PFSK-1 (cell line): ENCODE measurements at regions not wholly inside any gene's neighbourhood (a gene's known extent, or its start where the extent isn't known, plus 50 kb on each side); places are given as distances from the start of the nearest gene placed in this dataset.

Experiments used
- FOXP2 ChIP-seq: optimal IDR thresholded peaks from 2 replicates; pipeline ENCODE3; 2011; ENCODE audit warnings: borderline replicate concordance, control low read depth, inconsistent platforms; ENCODE audit not compliant: insufficient read depth; ENCODE audit errors: extremely low read length, extremely low read depth
- POLR2AphosphoS5 ChIP-seq: IDR thresholded peaks from 2 replicates; pipeline ENCODE4 v1.6.1; 2012; ENCODE audit warnings: low read depth, mild to moderate bottlenecking, control low read depth, low read length, moderate library complexity
- REST ChIP-seq, 2 experiments: IDR thresholded peaks; 2 replicates each; pipeline versions ENCODE4 v1.6.1 to v1.8.0; 2011 to 2012; ENCODE audit warnings: low read depth in 2 of 2, low read length in 2 of 2, control low read depth in 1 of 2, inconsistent platforms in 1 of 2, mild to moderate bottlenecking in 1 of 2, moderate library complexity in 1 of 2; ENCODE audit not compliant: insufficient read depth in 1 of 2
- SIN3A ChIP-seq: IDR thresholded peaks from 2 replicates; pipeline ENCODE4 v1.6.1; 2012; ENCODE audit warnings: mild to moderate bottlenecking, low read length, moderate library complexity, borderline replicate concordance; ENCODE audit not compliant: insufficient read depth
- TAF1 ChIP-seq: IDR thresholded peaks from 2 replicates; pipeline ENCODE4 v1.6.1; 2012; ENCODE audit warnings: low read length, control low read depth, borderline replicate concordance; ENCODE audit not compliant: insufficient read depth

GRCh38 chr6:147839708-147840610 lies 331.5 kb downstream of the SAMD5 start:
- TF ChIP-seq FOXP2 (no peak), SIN3A (no peak), POLR2AphosphoS5 (no peak)

GRCh38 chr6:147841547-147842148 lies 333.2 kb downstream of the SAMD5 start:
- TF ChIP-seq REST (IDR thresholded peaks at IDR 0.05; ENCODE audit: insufficient read depth in 1 of 2, low read depth in 2 of 2, low read length in 2 of 2) (no peak), SIN3A (no peak), POLR2AphosphoS5 (no peak), TAF1 (no peak), FOXP2 (no peak)

- TF ChIP-seq FOXP2 (no peak), REST (IDR thresholded peaks at IDR 0.05; ENCODE audit: insufficient read depth in 1 of 2, low read depth in 2 of 2, low read length in 2 of 2) (no peak), SIN3A (no peak), TAF1 (no peak), POLR2AphosphoS5 (no peak)
These were observed 341.2 kb downstream of the SAMD5 start for GRCh38 chr6:147849401-147850330.

- TF ChIP-seq REST (IDR thresholded peaks at IDR 0.05; ENCODE audit: insufficient read depth in 1 of 2, low read depth in 2 of 2, low read length in 2 of 2) (no peak), TAF1 (no peak), SIN3A (no peak), POLR2AphosphoS5 (no peak), FOXP2 (no peak)
These were observed 344.3 kb downstream of the SAMD5 start for GRCh38 chr6:147852772-147853171.

- no peak for TF ChIP-seq POLR2AphosphoS5
- no peak for TF ChIP-seq FOXP2
- no peak for TF ChIP-seq REST (IDR thresholded peaks at IDR 0.05; ENCODE audit: insufficient read depth in 1 of 2, low read depth in 2 of 2, low read length in 2 of 2)
- TF ChIP-seq TAF1, result no peak
- no peak for TF ChIP-seq SIN3A
These were observed 345.1 kb downstream of the SAMD5 start for GRCh38 chr6:147853574-147853973.
